Dedifferentiated amniotic fluid mesenchymal stem cell (primary cell): ENCODE measurements at regions not wholly inside any gene's neighbourhood (a gene's known extent, or its start where the extent isn't known, plus 50 kb on each side); places are given as distances from the start of the nearest gene placed in this dataset.
"Not testable (repeated sequence)": the region's sequence is repeated elsewhere in the genome, so short reads cannot be mapped to it uniquely, and the experiment has no call there.

Experiments
- DNase-seq: peaks from one replicate; pipeline ENCODE4 v3.0.0-alpha.2; 2016; ENCODE audit errors: extremely low spot score

- DNase-seq: no peak
These were observed 498.8 kb upstream of the ZNF608 start for GRCh38 chr5:125245216-125245615.

GRCh38 chr5:125249400-125249799 is 503.0 kb upstream of the ZNF608 start:
- DNase-seq: no peak

- no peak for DNase-seq
These were observed 505.3 kb upstream of the ZNF608 start for GRCh38 chr5:125251703-125252102.

- not testable (repeated sequence) for DNase-seq
These were observed 507.2 kb upstream of the ZNF608 start for GRCh38 chr5:125253634-125254033.

- no peak for DNase-seq
These were observed 507.8 kb upstream of the ZNF608 start for GRCh38 chr5:125254267-125254666.

GRCh38 chr5:125256296-125256695 is 509.9 kb upstream of the ZNF608 start:
- DNase-seq: no peak

- DNase-seq: no peak
These were observed 510.9 kb upstream of the ZNF608 start for GRCh38 chr5:125257057-125257972.

- no peak for DNase-seq
These were observed 511.6 kb upstream of the ZNF608 start for GRCh38 chr5:125257997-125258396.

- no peak for DNase-seq
These were observed 512.2 kb upstream of the ZNF608 start for GRCh38 chr5:125258615-125259014.

- no peak for DNase-seq
These were observed 515.2 kb upstream of the ZNF608 start for GRCh38 chr5:125261505-125262250.

GRCh38 chr5:125262782-125263181 is 516.3 kb upstream of the ZNF608 start:
- DNase-seq: no peak

- no peak for DNase-seq
These were observed 516.9 kb upstream of the ZNF608 start for GRCh38 chr5:125263356-125263755.

- no peak for DNase-seq
These were observed 519.7 kb upstream of the ZNF608 start for GRCh38 chr5:125266106-125266505.

GRCh38 chr5:125267636-125268248 is 521.3 kb upstream of the ZNF608 start:
- no peak for DNase-seq

- DNase-seq: no peak
These were observed 523.5 kb upstream of the ZNF608 start for GRCh38 chr5:125269926-125270325.

GRCh38 chr5:125272357-125272756 is 525.9 kb upstream of the ZNF608 start:
- no peak for DNase-seq

- no peak for DNase-seq
These were observed 527.8 kb upstream of the ZNF608 start for GRCh38 chr5:125274211-125274610.

- DNase-seq: no peak
These were observed 528.7 kb upstream of the ZNF608 start for GRCh38 chr5:125274938-125275724.

- no peak for DNase-seq
These were observed 529.3 kb upstream of the ZNF608 start for GRCh38 chr5:125275725-125276090.

GRCh38 chr5:125276096-125276495 is 529.7 kb upstream of the ZNF608 start:
- no peak for DNase-seq

GRCh38 chr5:125277494-125278154 is 531.2 kb upstream of the ZNF608 start:
- no peak for DNase-seq
